SH-SY5Y (cell line): ENCODE measurements at regions not wholly inside any gene's neighbourhood (a gene's known extent, or its start where the extent isn't known, plus 50 kb on each side); places are given as distances from the start of the nearest gene placed in this dataset.

Source experiments
- GATA2 ChIP-seq: IDR thresholded peaks from 2 replicates; pipeline ENCODE4 v1.6.1; 2011; ENCODE audit warnings: mild to moderate bottlenecking, low read depth, low read length
- GATA3 ChIP-seq: IDR thresholded peaks from 2 replicates; pipeline ENCODE4 v1.6.1; 2011; ENCODE audit warnings: low read depth, mild to moderate bottlenecking, low read length, moderate library complexity

DNA sequence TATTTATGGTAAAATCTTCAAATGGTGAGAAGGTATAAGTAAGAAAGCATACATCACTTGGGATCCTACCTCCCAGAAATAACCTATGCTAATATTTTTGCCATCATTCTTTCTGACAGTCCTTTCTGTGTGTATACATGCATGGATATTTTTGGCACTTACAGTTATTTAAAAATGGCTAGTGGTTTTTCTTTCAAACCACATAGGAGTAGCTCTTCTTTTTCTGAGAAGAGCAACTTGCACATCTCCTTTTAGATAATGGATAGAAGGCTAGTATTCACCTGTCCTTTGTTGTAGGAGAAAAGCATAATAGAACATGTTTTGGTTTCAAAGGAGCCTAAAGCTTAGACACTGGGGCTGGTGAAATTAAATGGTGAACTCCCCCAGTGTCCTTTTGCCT, 87.3 kb downstream of the EMP1 start:
- TF ChIP-seq GATA2 (no peak), GATA3 (no peak)

DNA sequence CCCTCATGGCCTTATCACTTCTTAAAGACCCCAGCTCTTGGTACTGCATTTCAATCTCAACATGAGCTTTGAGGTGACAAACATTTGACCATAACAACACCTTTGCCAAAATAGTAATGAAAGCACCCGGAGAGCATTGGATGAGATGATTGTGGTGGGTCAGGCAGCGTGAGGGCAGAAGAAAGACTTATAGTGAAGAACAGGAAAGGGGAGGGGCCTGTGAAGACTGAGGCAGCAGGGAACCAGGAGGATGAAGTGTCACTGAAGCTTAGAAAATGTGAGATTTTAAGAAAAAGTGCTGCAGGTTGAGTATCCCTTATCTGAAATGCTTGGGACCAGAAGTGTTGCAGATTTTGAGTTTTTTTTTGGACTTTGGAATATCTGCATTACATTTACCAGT, 86.3 kb downstream of the EMP1 start:
- TF ChIP-seq GATA3 (no peak), GATA2 (no peak)

DNA sequence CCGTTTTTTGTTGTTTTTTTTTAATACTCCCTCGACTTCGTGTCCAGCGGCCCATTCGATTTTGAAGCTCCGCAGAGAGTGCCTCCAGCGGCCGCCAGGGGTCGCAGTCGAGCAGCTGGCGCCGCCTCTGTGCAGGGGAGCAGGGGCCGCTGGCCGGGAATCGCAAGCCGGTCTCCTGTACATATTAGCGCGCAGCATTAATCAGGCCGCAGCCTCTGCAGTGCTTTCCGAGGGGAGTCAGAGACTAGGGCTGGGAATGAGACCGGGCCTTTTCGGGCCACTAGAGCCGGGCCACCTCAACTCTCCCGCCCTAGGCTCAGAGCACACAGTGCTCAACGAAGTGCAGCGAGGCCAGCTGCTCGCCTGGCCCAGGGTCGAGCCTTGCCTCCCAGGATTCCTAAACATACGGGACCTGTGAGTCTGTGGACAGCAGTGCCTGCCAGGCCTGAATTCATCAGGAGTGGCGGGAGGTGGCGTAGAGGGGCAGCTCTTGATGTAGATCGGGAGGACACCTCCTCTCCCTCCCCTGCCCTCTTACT, 81.8 kb downstream of the EMP1 start:
- TF ChIP-seq GATA2 (no peak), GATA3 (no peak)

DNA sequence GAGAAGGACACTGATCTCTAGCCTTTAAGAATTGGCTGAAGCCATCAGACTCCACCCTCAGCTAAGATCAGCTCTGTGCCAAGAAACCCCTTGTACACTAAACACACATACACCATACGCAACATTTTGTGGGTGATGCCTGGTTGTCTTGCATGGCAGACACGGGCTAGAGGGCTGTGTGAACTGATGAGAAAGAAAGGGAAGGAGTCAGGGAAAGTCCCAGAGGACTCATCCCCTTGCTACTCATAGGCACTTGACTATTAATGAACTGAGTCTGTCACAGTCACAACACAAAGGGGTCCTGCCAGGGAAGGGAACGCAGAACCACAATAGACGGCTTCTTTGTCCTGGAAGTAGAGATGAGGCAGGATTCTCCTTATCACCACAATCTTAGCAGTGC, 80.8 kb downstream of the EMP1 start:
- TF ChIP-seq GATA2, result no peak
- TF ChIP-seq GATA3, result no peak

DNA sequence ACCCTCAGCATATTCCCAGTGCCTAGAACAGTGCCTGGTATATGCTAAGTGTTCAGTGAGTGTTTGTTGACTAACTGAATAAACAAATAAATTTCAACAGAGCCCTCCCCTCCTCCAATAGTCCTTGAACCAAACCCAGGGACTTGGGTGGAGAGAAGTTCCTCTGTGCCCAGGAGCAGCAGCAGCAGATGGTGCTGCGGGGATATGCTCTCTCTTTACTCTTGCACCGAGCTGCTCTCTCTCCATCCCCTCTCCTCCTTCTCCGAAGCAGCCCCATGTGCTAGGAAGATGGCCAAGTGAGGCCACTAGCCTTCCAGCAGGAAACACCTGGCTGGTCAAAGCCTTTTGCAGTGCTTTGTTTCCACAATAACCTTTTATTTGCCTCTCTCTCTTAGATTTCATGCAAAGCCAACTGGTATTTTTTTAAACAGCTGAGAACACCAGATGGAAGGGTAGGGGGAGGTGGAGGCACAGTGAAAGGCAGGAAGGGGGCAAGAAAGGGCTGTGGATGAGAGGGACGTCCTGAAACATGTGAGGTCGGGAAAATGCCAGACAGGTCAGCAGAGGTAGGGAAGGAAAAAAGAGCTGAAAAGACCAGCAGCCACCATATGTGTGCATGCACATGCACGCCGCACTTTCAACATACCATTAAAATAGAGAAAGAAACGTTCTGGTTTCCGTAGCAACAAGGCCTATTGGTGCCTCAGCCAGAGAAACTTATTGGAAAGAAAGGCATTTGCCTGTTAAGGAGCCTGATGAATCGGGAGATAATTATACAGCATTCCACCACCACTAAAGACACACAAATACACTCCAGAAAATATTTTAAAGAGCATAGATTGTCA, 78.9 kb downstream of the EMP1 start:
- TF ChIP-seq GATA3 (no peak), GATA2 (no peak)

DNA sequence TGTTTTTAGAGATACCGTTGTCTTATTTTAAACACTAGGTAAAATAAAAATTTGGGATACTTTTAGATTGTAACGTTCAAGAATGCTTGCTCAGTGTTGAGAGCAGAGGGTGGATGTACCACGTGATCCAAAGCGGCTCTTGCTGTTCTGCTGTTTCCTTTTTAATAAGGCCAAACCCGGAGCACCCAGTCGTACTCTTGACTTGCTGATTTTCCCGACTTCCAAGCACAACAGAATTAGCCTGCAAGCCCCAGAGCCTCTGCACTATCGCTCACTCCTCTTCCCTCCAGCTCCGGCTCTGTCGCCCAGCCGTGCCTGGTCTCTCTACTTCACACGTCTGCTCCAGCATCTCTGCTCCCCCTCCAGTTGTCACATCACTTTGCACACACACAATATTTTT, 77.3 kb downstream of the EMP1 start:
- TF ChIP-seq GATA2 (no peak), GATA3 (no peak)

DNA sequence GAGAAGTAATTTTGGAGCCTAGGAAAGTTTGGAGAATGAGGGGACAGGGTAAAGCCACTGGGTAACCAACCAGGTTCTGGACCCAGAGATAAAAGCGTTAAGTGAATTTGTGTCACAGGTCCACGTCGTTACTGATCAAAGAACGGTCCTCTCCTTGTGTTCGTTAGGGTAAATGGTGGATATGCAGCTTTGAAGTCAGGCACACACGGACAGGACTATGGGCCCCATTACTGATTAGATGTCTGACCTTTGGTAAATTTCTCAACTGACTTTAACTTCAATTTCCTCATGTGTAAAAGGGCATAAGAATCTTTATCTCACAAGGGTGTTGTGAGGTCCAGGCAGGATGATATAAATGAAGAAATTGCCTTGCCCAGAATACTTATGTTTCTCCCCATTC, 76.6 kb downstream of the EMP1 start:
- TF ChIP-seq GATA2, result no peak
- TF ChIP-seq GATA3, result no peak

DNA sequence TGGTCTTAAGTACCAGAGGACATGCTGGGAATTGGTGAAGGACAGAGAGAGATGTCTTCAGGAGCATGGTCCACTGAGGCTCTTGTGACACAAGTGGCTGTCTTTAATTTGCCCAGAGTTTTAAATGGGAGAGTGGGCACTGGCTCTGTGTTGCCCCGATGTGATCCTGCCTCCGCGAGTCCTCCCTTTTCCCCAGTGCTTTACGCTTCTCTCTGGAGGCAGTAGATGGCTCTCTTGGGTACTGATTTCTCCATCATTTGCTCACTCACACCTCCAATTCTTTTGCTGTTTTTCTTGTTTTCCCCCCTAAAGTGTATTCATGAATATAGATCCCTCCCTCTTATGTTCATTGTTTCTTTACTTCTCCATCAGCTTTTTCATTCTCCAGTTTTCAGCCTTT, 74.3 kb downstream of the EMP1 start:
- no peak for TF ChIP-seq GATA3
- no peak for TF ChIP-seq GATA2
